WTC11 (cell line): ENCODE measurements at regions not wholly inside any gene's neighbourhood (a gene's known extent, or its start where the extent isn't known, plus 50 kb on each side); places are given as distances from the start of the nearest gene placed in this dataset.

Experiments
- ATF1 ChIP-seq: sonication (generic); formaldehyde crosslinking; IDR thresholded peaks from 2 replicates; pipeline ENCODE4 v1.8.1; 2023; ENCODE audit warnings: mild to moderate bottlenecking, moderate library complexity, missing genetic modification reagents
- CBFB ChIP-seq: sonication (generic); formaldehyde crosslinking; IDR thresholded peaks from 2 replicates; pipeline ENCODE4 v1.8.1; 2022; ENCODE audit warnings: mild to moderate bottlenecking, low read depth, missing genetic modification reagents
- CTCF ChIP-seq: fragments of 200-600 bp; IDR thresholded peaks from 2 replicates; pipeline ENCODE4 v1.8.0; 2022; ENCODE audit warnings: antibody characterized with exemption
- ESRRA ChIP-seq: sonication (generic); formaldehyde crosslinking; IDR thresholded peaks from 2 replicates; pipeline ENCODE4 v1.8.1; 2022; ENCODE audit warnings: mild to moderate bottlenecking, missing genetic modification reagents, borderline replicate concordance
- MAX ChIP-seq: sonication (generic); formaldehyde crosslinking; IDR thresholded peaks from 2 replicates; pipeline ENCODE4 v1.8.0; 2022; ENCODE audit warnings: mild to moderate bottlenecking, missing genetic modification reagents
- NR3C1 ChIP-seq: sonication (generic); formaldehyde crosslinking; conservative IDR thresholded peaks from 2 replicates; pipeline ENCODE4 v1.8.1; 2023; ENCODE audit warnings: low read depth, mild to moderate bottlenecking, missing genetic modification reagents
- SP1 ChIP-seq: sonication (generic); formaldehyde crosslinking; conservative IDR thresholded peaks from 2 replicates; pipeline ENCODE4 v1.8.1; 2022; ENCODE audit warnings: missing genetic modification reagents
- ZNF121 ChIP-seq: sonication (generic); formaldehyde crosslinking; IDR thresholded peaks from 2 replicates; pipeline ENCODE4 v1.8.0; 2023; ENCODE audit warnings: missing genetic modification reagents
- ZNF219 ChIP-seq: sonication (generic); formaldehyde crosslinking; IDR thresholded peaks from 2 replicates; pipeline ENCODE4 v1.8.0; 2023; ENCODE audit warnings: missing genetic modification reagents, mild to moderate bottlenecking, borderline replicate concordance
- ZNF416 ChIP-seq: fragments of 250-450 bp; sonication (Bioruptor Pico); IDR thresholded peaks from 2 replicates; pipeline ENCODE4 v1.9.0; 2021; ENCODE audit warnings: mild to moderate bottlenecking, inconsistent platforms
- TF ChIP-seq, protein P1 (sequence below): sonication (generic); formaldehyde crosslinking; IDR thresholded peaks from 2 replicates; pipeline ENCODE4 v1.8.0; 2022; ENCODE audit warnings: missing genetic modification reagents

- TF ChIP-seq MAX (CRISPR knock-in tag) (no peak), CTCF (no peak), ATF1 (CRISPR knock-in tag) (no peak), NR3C1 (CRISPR knock-in tag) (no peak), ZNF416 (no peak), SP1 (CRISPR knock-in tag) (no peak), CBFB (CRISPR knock-in tag) (no peak), ZNF121 (no peak), ZNF219 (no peak), ESRRA (CRISPR knock-in tag) (no peak)
- TF ChIP-seq, protein P1, sequence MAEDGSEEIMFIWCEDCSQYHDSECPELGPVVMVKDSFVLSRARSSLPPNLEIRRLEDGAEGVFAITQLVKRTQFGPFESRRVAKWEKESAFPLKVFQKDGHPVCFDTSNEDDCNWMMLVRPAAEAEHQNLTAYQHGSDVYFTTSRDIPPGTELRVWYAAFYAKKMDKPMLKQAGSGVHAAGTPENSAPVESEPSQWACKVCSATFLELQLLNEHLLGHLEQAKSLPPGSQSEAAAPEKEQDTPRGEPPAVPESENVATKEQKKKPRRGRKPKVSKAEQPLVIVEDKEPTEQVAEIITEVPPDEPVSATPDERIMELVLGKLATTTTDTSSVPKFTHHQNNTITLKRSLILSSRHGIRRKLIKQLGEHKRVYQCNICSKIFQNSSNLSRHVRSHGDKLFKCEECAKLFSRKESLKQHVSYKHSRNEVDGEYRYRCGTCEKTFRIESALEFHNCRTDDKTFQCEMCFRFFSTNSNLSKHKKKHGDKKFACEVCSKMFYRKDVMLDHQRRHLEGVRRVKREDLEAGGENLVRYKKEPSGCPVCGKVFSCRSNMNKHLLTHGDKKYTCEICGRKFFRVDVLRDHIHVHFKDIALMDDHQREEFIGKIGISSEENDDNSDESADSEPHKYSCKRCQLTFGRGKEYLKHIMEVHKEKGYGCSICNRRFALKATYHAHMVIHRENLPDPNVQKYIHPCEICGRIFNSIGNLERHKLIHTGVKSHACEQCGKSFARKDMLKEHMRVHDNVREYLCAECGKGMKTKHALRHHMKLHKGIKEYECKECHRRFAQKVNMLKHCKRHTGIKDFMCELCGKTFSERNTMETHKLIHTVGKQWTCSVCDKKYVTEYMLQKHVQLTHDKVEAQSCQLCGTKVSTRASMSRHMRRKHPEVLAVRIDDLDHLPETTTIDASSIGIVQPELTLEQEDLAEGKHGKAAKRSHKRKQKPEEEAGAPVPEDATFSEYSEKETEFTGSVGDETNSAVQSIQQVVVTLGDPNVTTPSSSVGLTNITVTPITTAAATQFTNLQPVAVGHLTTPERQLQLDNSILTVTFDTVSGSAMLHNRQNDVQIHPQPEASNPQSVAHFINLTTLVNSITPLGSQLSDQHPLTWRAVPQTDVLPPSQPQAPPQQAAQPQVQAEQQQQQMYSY (CRISPR knock-in tag) = no peak
Observed at GRCh38 chr6:105645156-105645555, 242.3 kb upstream of the PREP start.
